Activated T-helper 1 cell treated with Interleukin-2 at 50 U/mL for 16 hours (primary cell): ENCODE measurements at regions not wholly inside any gene's neighbourhood (a gene's known extent, or its start where the extent isn't known, plus 50 kb on each side); places are given as distances from the start of the nearest gene placed in this dataset.
"Not testable (repeated sequence)": the region's sequence is repeated elsewhere in the genome, so short reads cannot be mapped to it uniquely, and the experiment has no call there.

Experiments
- DNase-seq: peaks from one replicate; pipeline ENCODE4 v3.0.0-alpha.2; 2020; ENCODE audit warnings: low read depth

GRCh38 chr14:97031530-97031929 lies 234.3 kb downstream of the VRK1 start:
- DNase-seq, result no peak

GRCh38 chr14:97033556-97034081 lies 236.4 kb downstream of the VRK1 start:
- DNase-seq, result no peak

GRCh38 chr14:97036086-97036852 lies 239.1 kb downstream of the VRK1 start:
- DNase-seq, result no peak

- no peak for DNase-seq
Observed at GRCh38 chr14:97039717-97040363, 242.7 kb downstream of the VRK1 start.

GRCh38 chr14:97046967-97047366 lies 249.8 kb downstream of the VRK1 start:
- DNase-seq, result no peak

- DNase-seq, result no peak
Observed at GRCh38 chr14:97052001-97052400, 254.8 kb downstream of the VRK1 start.

GRCh38 chr14:97053941-97054340 lies 256.8 kb downstream of the VRK1 start:
- no peak for DNase-seq

- no peak for DNase-seq
Observed at GRCh38 chr14:97055355-97055754, 258.2 kb downstream of the VRK1 start.

GRCh38 chr14:97056086-97056485 lies 258.9 kb downstream of the VRK1 start:
- no peak for DNase-seq

GRCh38 chr14:97057238-97058073 lies 260.3 kb downstream of the VRK1 start:
- DNase-seq, result no peak

- DNase-seq, result no peak
Observed at GRCh38 chr14:97058074-97058467, 260.9 kb downstream of the VRK1 start.

GRCh38 chr14:97058589-97058988 lies 261.4 kb downstream of the VRK1 start:
- no peak for DNase-seq

- no peak for DNase-seq
Observed at GRCh38 chr14:97061198-97061597, 264.0 kb downstream of the VRK1 start.

GRCh38 chr14:97061714-97062113 lies 264.5 kb downstream of the VRK1 start:
- DNase-seq, result no peak

- DNase-seq, result no peak
Observed at GRCh38 chr14:97065305-97066067, 268.3 kb downstream of the VRK1 start.

- DNase-seq, result no peak
Observed at GRCh38 chr14:97066068-97066899, 269.1 kb downstream of the VRK1 start.

GRCh38 chr14:97068293-97068692 lies 271.1 kb downstream of the VRK1 start:
- DNase-seq, result not testable (repeated sequence)

- no peak for DNase-seq
Observed at GRCh38 chr14:97070259-97070658, 273.1 kb downstream of the VRK1 start.

GRCh38 chr14:97071177-97071576 lies 274.0 kb downstream of the VRK1 start:
- DNase-seq, result no peak

GRCh38 chr14:97073622-97074021 lies 276.4 kb downstream of the VRK1 start:
- no peak for DNase-seq

- DNase-seq, result no peak
Observed at GRCh38 chr14:97074456-97074855, 277.3 kb downstream of the VRK1 start.
